ENCODE measurements at regions not wholly inside any gene's neighbourhood (a gene's known extent, or its start where the extent isn't known, plus 50 kb on each side); places are given as distances from the start of the nearest gene placed in this dataset.

DNA sequence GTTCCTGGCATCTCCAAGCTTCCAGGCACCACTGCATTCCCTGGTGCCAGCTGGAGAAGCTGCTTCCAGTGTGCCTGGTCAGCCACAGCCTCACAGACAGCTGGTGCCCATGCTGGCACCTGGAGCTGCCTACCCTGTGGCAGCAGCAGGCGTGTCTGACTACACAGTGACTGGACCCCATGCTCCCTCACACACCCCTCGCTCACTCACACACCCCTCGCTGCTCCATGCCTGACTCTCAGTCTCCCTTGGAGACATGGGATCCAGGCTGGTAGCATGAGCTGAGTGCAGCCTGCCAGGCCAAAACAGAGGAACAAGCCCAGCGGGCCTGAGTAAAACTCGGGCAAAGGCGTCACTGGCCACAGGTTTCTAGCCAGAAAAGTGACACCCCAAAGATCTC, 59.1 kb upstream of the SMIM36 start:
- Histone ChIP-seq H3K4me2 (ENCODE audit: low read length) (no peak overlapping the region), H3K4me3 (ENCODE audit: low read depth, low read length) (no peak overlapping the region), H3K27ac (ENCODE audit: low read depth, low read length) (no peak overlapping the region), H4K12ac (ENCODE audit: low read depth, low read length) (no peak overlapping the region), H3K27me3 (ENCODE audit: insufficient read depth, low read length) (no peaks in the 10 kb centered on the region), H3K36me3 (ENCODE audit: control insufficient read depth in 1 of 2, insufficient read depth in 2 of 2, low read length in 2 of 2) (no peaks in the 10 kb centered on the region), H4K8ac (ENCODE audit: low read depth, low read length) (no peak overlapping the region), H3K23ac (ENCODE audit: low read length) (no peak overlapping the region), H2BK5ac (ENCODE audit: low read depth, low read length, poor library complexity) (no peak overlapping the region), H2BK120ac (ENCODE audit: insufficient read depth, low read length, poor library complexity) (no peak overlapping the region), H3K9me3 (ENCODE audit: insufficient read depth, low read depth, low read length) (no peaks in the 10 kb centered on the region), H2AK5ac (ENCODE audit: low read length) (no peak overlapping the region), H4K91ac (ENCODE audit: low read depth, low read length) (no peak overlapping the region), H3K79me1 (ENCODE audit: low read length) (no peaks in the 10 kb centered on the region), H3K4me1 (ENCODE audit: control insufficient read depth in 1 of 2, insufficient read depth in 2 of 2, low read length in 2 of 2) (peaks cover 3 to 7% of the 10 kb centered on the region in 2 experiments), H2BK12ac (ENCODE audit: low read length) (no peak overlapping the region), H3K18ac (ENCODE audit: low read length) (no peak overlapping the region), H3K14ac (ENCODE audit: low read length) (no peak overlapping the region), H3K4ac (ENCODE audit: low read depth, low read length) (no peak overlapping the region), H3K9ac (ENCODE audit: low read length) (no peak overlapping the region), H3K79me2 (ENCODE audit: control insufficient read depth, insufficient read depth, low read length, poor library complexity) (no peaks in the 10 kb centered on the region), H2AFZ (ENCODE audit: insufficient read depth, low read length, poor library complexity) (no peak overlapping the region)
- DNase-seq = no peak
- no CpG with 5 or more reads among the region's 6 CpGs for WGBS (ENCODE audit: extremely low coverage, insufficient coverage, insufficient read length)

DNA sequence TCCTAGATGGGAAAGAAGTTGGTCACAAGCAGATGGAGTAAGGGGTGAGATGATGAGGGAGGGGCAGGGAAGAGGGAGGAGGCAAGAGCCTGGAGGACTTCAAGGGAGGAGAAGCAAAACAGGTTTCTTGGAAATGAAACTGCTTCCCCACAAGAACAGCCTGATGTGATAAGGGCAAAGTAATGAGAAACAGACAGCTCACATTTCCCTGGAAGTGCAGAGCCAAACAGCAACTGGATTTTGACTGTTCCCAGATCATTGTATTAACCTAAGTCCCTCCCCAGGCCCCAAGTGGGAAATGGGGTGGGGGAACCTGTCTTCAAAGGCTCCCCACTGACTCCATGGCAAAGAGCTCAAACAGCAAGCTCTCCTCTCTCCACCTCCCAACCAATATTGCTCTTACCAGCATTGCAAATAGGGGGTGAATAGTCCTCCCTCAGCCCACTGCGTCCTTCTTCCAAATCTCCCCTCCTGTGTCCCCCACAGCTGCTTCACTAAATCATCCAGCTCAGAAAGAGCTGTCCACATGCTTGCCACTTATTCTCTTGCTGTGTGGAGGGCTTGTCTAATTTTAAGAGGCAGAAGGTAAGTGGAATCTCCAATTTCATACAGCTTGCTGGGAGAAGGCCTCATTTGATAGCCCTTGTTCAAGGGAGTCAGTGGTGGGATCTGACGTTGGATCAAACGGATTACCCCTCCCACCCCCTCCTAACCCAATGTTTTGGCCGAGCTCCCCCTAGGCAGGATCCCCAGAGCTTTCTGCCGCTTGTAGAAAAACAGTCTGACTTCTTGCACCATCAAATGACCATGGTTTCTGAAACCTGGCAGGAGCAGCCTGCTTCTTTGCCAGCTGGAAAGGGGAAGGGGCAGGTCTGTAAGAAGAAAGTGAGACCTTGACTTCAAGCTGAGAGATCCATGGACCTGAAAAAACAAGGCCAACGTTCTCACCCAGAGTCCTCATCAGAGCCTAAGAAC, 56.3 kb upstream of the SMIM36 start:
- no peak overlapping the region for H3K4ac ChIP-seq (ENCODE audit: low read depth, low read length)
- H2BK120ac ChIP-seq (ENCODE audit: insufficient read depth, low read length, poor library complexity) = no peak overlapping the region
- H3K14ac ChIP-seq (ENCODE audit: low read length) = no peak overlapping the region
- H3K4me2 ChIP-seq (ENCODE audit: low read length) = no peak overlapping the region
- no peaks in the 10 kb centered on the region for H3K79me1 ChIP-seq (ENCODE audit: low read length)
- no peaks in the 10 kb centered on the region for H3K36me3 ChIP-seq (ENCODE audit: control insufficient read depth in 1 of 2, insufficient read depth in 2 of 2, low read length in 2 of 2)
- no peak overlapping the region for H3K27ac ChIP-seq (ENCODE audit: low read depth, low read length)
- WGBS (ENCODE audit: extremely low coverage, insufficient coverage, insufficient read length) = no CpG with 5 or more reads among the region's 6 CpGs
- H4K12ac ChIP-seq (ENCODE audit: low read depth, low read length) = no peak overlapping the region
- no peak overlapping the region for H3K4me3 ChIP-seq (ENCODE audit: low read depth, low read length)
- H3K79me2 ChIP-seq (ENCODE audit: control insufficient read depth, insufficient read depth, low read length, poor library complexity) = no peaks in the 10 kb centered on the region
- no peaks in the 10 kb centered on the region for H3K27me3 ChIP-seq (ENCODE audit: insufficient read depth, low read length)
- H3K9ac ChIP-seq (ENCODE audit: low read length) = no peak overlapping the region
- H2BK12ac ChIP-seq (ENCODE audit: low read length) = no peak overlapping the region
- H4K91ac ChIP-seq (ENCODE audit: low read depth, low read length) = no peak overlapping the region
- H2AFZ ChIP-seq (ENCODE audit: insufficient read depth, low read length, poor library complexity) = no peak overlapping the region
- H2BK5ac ChIP-seq (ENCODE audit: low read depth, low read length, poor library complexity) = no peak overlapping the region
- no peak overlapping the region for H2AK5ac ChIP-seq (ENCODE audit: low read length)
- no peak for DNase-seq
- H3K9me3 ChIP-seq (ENCODE audit: insufficient read depth, low read depth, low read length) = no peaks in the 10 kb centered on the region
- peaks cover 3 to 7% of the 10 kb centered on the region in 2 experiments for H3K4me1 ChIP-seq (ENCODE audit: control insufficient read depth in 1 of 2, insufficient read depth in 2 of 2, low read length in 2 of 2)
- H3K18ac ChIP-seq (ENCODE audit: low read length) = no peak overlapping the region
- H3K23ac ChIP-seq (ENCODE audit: low read length) = no peak overlapping the region
- no peak overlapping the region for H4K8ac ChIP-seq (ENCODE audit: low read depth, low read length)

DNA sequence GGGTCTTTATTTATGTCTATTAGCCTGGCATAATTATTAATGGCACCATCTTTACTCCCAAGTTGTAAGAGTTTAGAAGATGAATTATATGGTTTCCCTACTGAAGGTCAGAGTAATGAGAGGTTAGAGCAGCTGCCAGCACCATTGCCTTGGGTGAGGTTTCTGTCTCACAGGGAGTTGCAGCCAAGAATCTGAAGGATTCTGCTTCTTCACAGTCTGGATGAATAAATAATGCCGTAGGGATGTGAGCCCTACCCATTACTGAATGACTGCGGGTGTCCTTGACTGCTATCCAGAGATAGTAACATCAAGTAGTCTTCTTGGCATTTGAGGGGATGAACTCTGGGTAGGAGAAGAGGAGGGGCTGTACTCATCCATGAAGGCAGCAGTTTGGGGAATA, 52.8 kb upstream of the SMIM36 start:
- no peaks in the 10 kb centered on the region for H3K79me1 ChIP-seq (ENCODE audit: low read length)
- no peak overlapping the region for H3K27ac ChIP-seq (ENCODE audit: low read depth, low read length)
- H3K4me1 ChIP-seq (ENCODE audit: control insufficient read depth in 1 of 2, insufficient read depth in 2 of 2, low read length in 2 of 2) = peaks cover 3 to 7% of the 10 kb centered on the region in 2 experiments
- H3K4me2 ChIP-seq (ENCODE audit: low read length) = no peak overlapping the region
- no peaks in the 10 kb centered on the region for H3K9me3 ChIP-seq (ENCODE audit: insufficient read depth, low read depth, low read length)
- no peak overlapping the region for H3K18ac ChIP-seq (ENCODE audit: low read length)
- no peaks in the 10 kb centered on the region for H3K79me2 ChIP-seq (ENCODE audit: control insufficient read depth, insufficient read depth, low read length, poor library complexity)
- no peak overlapping the region for H2BK120ac ChIP-seq (ENCODE audit: insufficient read depth, low read length, poor library complexity)
- no peak overlapping the region for H3K4ac ChIP-seq (ENCODE audit: low read depth, low read length)
- no peak overlapping the region for H4K12ac ChIP-seq (ENCODE audit: low read depth, low read length)
- DNase-seq = no peak
- H4K8ac ChIP-seq (ENCODE audit: low read depth, low read length) = no peak overlapping the region
- H2AK5ac ChIP-seq (ENCODE audit: low read length) = no peak overlapping the region
- H3K23ac ChIP-seq (ENCODE audit: low read length) = no peak overlapping the region
- no peak overlapping the region for H2BK5ac ChIP-seq (ENCODE audit: low read depth, low read length, poor library complexity)
- no CpG with 5 or more reads among the region's 2 CpGs for WGBS (ENCODE audit: extremely low coverage, insufficient coverage, insufficient read length)
- no peaks in the 10 kb centered on the region for H3K36me3 ChIP-seq (ENCODE audit: control insufficient read depth in 1 of 2, insufficient read depth in 2 of 2, low read length in 2 of 2)
- no peak overlapping the region for H3K9ac ChIP-seq (ENCODE audit: low read length)
- no peak overlapping the region for H2BK12ac ChIP-seq (ENCODE audit: low read length)
- H2AFZ ChIP-seq (ENCODE audit: insufficient read depth, low read length, poor library complexity) = no peak overlapping the region
- H4K91ac ChIP-seq (ENCODE audit: low read depth, low read length) = no peak overlapping the region
- no peaks in the 10 kb centered on the region for H3K27me3 ChIP-seq (ENCODE audit: insufficient read depth, low read length)
- H3K4me3 ChIP-seq (ENCODE audit: low read depth, low read length) = no peak overlapping the region
- no peak overlapping the region for H3K14ac ChIP-seq (ENCODE audit: low read length)

GRCh38 chr17:55563363-55563762, 52.1 kb upstream of the SMIM36 start:
- Histone ChIP-seq H3K79me2 (ENCODE audit: control insufficient read depth, insufficient read depth, low read length, poor library complexity) (no peaks in the 10 kb centered on the region), H3K4ac (ENCODE audit: low read depth, low read length) (no peak overlapping the region), H3K23ac (ENCODE audit: low read length) (no peak overlapping the region), H3K14ac (ENCODE audit: low read length) (no peak overlapping the region), H2AFZ (ENCODE audit: insufficient read depth, low read length, poor library complexity) (no peak overlapping the region), H3K4me1 (ENCODE audit: control insufficient read depth in 1 of 2, insufficient read depth in 2 of 2, low read length in 2 of 2) (peaks cover 3 to 7% of the 10 kb centered on the region in 2 experiments), H4K91ac (ENCODE audit: low read depth, low read length) (no peak overlapping the region), H3K27ac (ENCODE audit: low read depth, low read length) (no peak overlapping the region), H2BK5ac (ENCODE audit: low read depth, low read length, poor library complexity) (no peak overlapping the region), H3K4me3 (ENCODE audit: low read depth, low read length) (no peak overlapping the region), H3K79me1 (ENCODE audit: low read length) (no peaks in the 10 kb centered on the region), H4K12ac (ENCODE audit: low read depth, low read length) (no peak overlapping the region), H2BK12ac (ENCODE audit: low read length) (no peak overlapping the region), H3K18ac (ENCODE audit: low read length) (no peak overlapping the region), H2BK120ac (ENCODE audit: insufficient read depth, low read length, poor library complexity) (no peak overlapping the region), H3K4me2 (ENCODE audit: low read length) (no peak overlapping the region), H3K9ac (ENCODE audit: low read length) (no peak overlapping the region), H4K8ac (ENCODE audit: low read depth, low read length) (no peak overlapping the region), H3K27me3 (ENCODE audit: insufficient read depth, low read length) (no peaks in the 10 kb centered on the region), H3K9me3 (ENCODE audit: insufficient read depth, low read depth, low read length) (no peaks in the 10 kb centered on the region), H2AK5ac (ENCODE audit: low read length) (no peak overlapping the region), H3K36me3 (ENCODE audit: control insufficient read depth in 1 of 2, insufficient read depth in 2 of 2, low read length in 2 of 2) (no peaks in the 10 kb centered on the region)
- DNase-seq = no peak
- no CpG with 5 or more reads among the region's 1 CpG for WGBS (ENCODE audit: extremely low coverage, insufficient coverage, insufficient read length)
